ACC112 (cell line): ENCODE measurements at regions not wholly inside any gene's neighbourhood (a gene's known extent, or its start where the extent isn't known, plus 50 kb on each side); places are given as distances from the start of the nearest gene placed in this dataset.

Source experiments
- H2AFZ ChIP-seq: fragments of 200-600 bp; sonication (generic); one replicate; pipeline ENCODE4 v1.6.0; 2017; ENCODE audit warnings: antibody characterized with exemption, low read length; ENCODE audit not compliant: unreplicated experiment
- H3K27ac ChIP-seq: fragments of 200-600 bp; sonication (generic); 2 replicates; pipeline ENCODE4 v1.5.1; 2014; ENCODE audit warnings: low read depth, mild to moderate bottlenecking, antibody characterized with exemption, low read length, moderate library complexity
- H3K27me3 ChIP-seq: fragments of 200-600 bp; sonication (generic); 2 replicates; pipeline ENCODE4 v1.6.1; 2014; ENCODE audit warnings: mild to moderate bottlenecking, antibody characterized with exemption, low read length, moderate library complexity, mixed read lengths; ENCODE audit not compliant: insufficient read depth
- H3K36me3 ChIP-seq: fragments of 200-600 bp; sonication (generic); 2 replicates; pipeline ENCODE4 v1.6.1; 2016; ENCODE audit warnings: mild to moderate bottlenecking, antibody characterized with exemption, low read length, moderate library complexity, mixed read lengths; ENCODE audit not compliant: insufficient read depth
- H3K4me1 ChIP-seq: fragments of 200-600 bp; sonication (generic); one replicate; pipeline ENCODE4 v1.6.1; 2016; ENCODE audit warnings: low read length, mixed read lengths; ENCODE audit not compliant: insufficient read depth, unreplicated experiment, control insufficient read depth
- H3K4me3 ChIP-seq: fragments of 200-600 bp; sonication (generic); 2 replicates; pipeline ENCODE4 v1.5.1; 2014; ENCODE audit warnings: mild to moderate bottlenecking, low read depth, low read length
- H3K79me2 ChIP-seq: fragments of 200-600 bp; sonication (generic); one replicate; pipeline ENCODE4 v1.6.0; 2016; ENCODE audit warnings: low read length; ENCODE audit not compliant: control insufficient read depth, unreplicated experiment, insufficient read depth

GRCh38 chr10:32121648-32122047 is 65.4 kb upstream of the KIF5B start:
- Histone ChIP-seq H3K4me3 (no peak overlapping the region), H2AFZ (no peak overlapping the region), H3K79me2 (no peaks in the 10 kb centered on the region), H3K36me3 (no peaks in the 10 kb centered on the region), H3K27ac (no peak overlapping the region), H3K27me3 (no peaks in the 10 kb centered on the region; the same call in 1 of the 2 replicates), H3K4me1 (no peaks in the 10 kb centered on the region)

GRCh38 chr10:32120147-32120546 is 63.9 kb upstream of the KIF5B start:
- H2AFZ ChIP-seq = no peak overlapping the region
- H3K36me3 ChIP-seq = no peaks in the 10 kb centered on the region
- peaks cover 5% of the 10 kb centered on the region; the same call in 1 of the 2 replicates for H3K27me3 ChIP-seq
- H3K27ac ChIP-seq = no peak overlapping the region
- H3K4me3 ChIP-seq = no peak overlapping the region
- H3K4me1 ChIP-seq = no peaks in the 10 kb centered on the region
- no peaks in the 10 kb centered on the region for H3K79me2 ChIP-seq

GRCh38 chr10:32114508-32114907 is 58.3 kb upstream of the KIF5B start:
- Histone ChIP-seq H2AFZ (no peak overlapping the region), H3K4me1 (peaks cover 14% of the 10 kb centered on the region), H3K4me3 (no peak overlapping the region), H3K79me2 (no peaks in the 10 kb centered on the region), H3K36me3 (no peaks in the 10 kb centered on the region), H3K27ac (no peak overlapping the region), H3K27me3 (peaks cover 5% of the 10 kb centered on the region; the same call in 1 of the 2 replicates)

GRCh38 chr10:32112055-32112454 is 55.8 kb upstream of the KIF5B start:
- Histone ChIP-seq H3K27me3 (peaks cover 5% of the 10 kb centered on the region; the same call in 1 of the 2 replicates), H3K79me2 (no peaks in the 10 kb centered on the region), H3K4me1 (peaks cover 14% of the 10 kb centered on the region), H3K36me3 (no peaks in the 10 kb centered on the region), H3K27ac (peak overlapping the region; percentile 6), H3K4me3 (no peak overlapping the region), H2AFZ (no peak overlapping the region)

GRCh38 chr10:32111585-32111984 is 55.4 kb upstream of the KIF5B start:
- peaks cover 5% of the 10 kb centered on the region; the same call in 1 of the 2 replicates for H3K27me3 ChIP-seq
- H2AFZ ChIP-seq = no peak overlapping the region
- peaks cover 14% of the 10 kb centered on the region for H3K4me1 ChIP-seq

GRCh38 chr10:32110790-32111189 is 54.6 kb upstream of the KIF5B start:
- peaks cover 2% of the 10 kb centered on the region; the same call in 1 of the 2 replicates for H3K27me3 ChIP-seq
- H3K79me2 ChIP-seq = no peaks in the 10 kb centered on the region
- no peaks in the 10 kb centered on the region for H3K36me3 ChIP-seq
- no peak overlapping the region for H3K4me3 ChIP-seq
- H2AFZ ChIP-seq = no peak overlapping the region
- H3K27ac ChIP-seq = no peak overlapping the region
- H3K4me1 ChIP-seq = peaks cover 14% of the 10 kb centered on the region

More at GRCh38 chr10:32111585-32111984, 55.4 kb upstream of the KIF5B start:
- Histone ChIP-seq H3K36me3 (no peaks in the 10 kb centered on the region), H3K27ac (no peak overlapping the region), H3K4me3 (no peak overlapping the region), H3K79me2 (no peaks in the 10 kb centered on the region)

GRCh38 chr10:32109603-32110002 is 53.4 kb upstream of the KIF5B start:
- H3K27me3 ChIP-seq = no peaks in the 10 kb centered on the region
- no peak overlapping the region for H3K27ac ChIP-seq
- H2AFZ ChIP-seq = no peak overlapping the region
- no peaks in the 10 kb centered on the region for H3K79me2 ChIP-seq
- peaks cover 14% of the 10 kb centered on the region for H3K4me1 ChIP-seq
- no peak overlapping the region for H3K4me3 ChIP-seq
- no peaks in the 10 kb centered on the region for H3K36me3 ChIP-seq
